LoVo (cell line): ENCODE measurements at regions not wholly inside any gene's neighbourhood (a gene's known extent, or its start where the extent isn't known, plus 50 kb on each side); places are given as distances from the start of the nearest gene placed in this dataset.
"Not testable (repeated sequence)": the region's sequence is repeated elsewhere in the genome, so short reads cannot be mapped to it uniquely, and the experiment has no call there.

ENCODE experiments used
- DNase-seq: peaks from one replicate; pipeline ENCODE4 v3.0.0-alpha.2; 2016; ENCODE audit warnings: low spot score

DNA sequence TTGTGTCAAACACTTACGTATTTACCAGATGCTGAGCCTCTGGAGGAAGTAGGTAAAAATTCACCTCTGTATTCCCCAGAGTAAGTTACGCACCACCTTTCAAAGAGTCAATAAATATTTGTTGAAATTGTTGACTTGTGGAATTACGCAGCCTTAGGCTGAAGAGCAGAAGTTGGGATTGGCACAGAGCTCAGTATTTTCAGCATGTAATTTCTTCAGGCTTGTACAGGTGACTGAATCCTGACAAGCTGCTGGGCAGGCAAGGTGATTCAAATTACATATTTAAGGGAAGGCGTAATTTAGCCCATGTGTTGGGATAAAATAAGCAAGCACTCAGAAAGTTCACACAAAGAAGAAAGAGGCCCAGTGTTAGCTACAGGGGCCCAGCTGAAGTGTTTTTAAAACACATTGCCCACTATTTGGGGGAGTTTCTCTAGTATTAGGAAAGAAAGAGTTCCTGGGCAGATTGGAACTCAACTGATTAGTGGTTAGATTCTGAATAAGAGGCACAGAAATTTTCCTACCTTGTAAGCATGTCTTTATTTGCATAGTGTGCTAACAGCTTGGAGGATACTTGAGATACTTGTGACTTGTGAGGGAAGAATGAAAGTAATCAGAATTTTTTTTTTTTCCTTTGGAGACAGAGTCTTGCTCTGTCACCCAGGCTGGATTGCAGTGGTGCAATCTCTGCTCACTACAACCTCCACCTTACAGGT lies 165.3 kb upstream of the FBXL7 start:
- no peak for DNase-seq

DNA sequence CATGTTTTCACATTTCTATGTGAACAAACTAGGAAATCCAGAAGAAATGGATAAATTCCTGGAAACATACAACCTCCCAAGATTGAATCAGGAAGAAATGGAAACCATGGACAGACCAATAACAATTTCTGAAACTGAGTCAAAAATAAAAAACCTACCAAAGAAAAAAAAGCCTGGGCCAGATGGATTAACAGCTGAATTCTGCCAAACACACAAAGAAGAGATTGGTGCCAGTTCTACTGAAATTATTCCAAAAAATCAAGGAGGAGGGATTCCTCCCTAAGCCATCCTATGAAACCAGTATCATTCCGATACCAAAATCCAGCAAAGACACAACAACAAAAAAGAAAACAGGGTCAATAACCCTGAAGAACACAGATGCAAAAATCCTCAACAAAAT lies 166.9 kb upstream of the FBXL7 start:
- no peak for DNase-seq

DNA sequence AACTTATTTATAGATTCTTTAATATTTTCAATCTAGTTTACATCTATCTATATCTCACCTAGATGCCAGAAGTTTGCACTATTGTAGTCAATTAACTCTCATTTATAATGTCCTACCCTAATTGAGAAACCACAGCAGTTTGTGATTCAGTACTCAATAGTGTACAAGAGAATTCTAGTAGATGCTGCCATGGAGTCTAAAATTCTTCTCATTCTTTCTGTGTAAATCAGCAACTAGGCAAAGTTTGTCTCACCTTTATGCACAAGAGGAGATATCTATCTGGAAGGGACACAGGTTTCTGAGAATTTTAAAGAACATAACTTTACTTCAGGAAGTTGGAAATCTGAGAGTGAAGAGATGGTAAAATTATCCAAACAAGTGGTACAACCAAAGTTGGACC lies 173.0 kb upstream of the FBXL7 start:
- DNase-seq = no peak

DNA sequence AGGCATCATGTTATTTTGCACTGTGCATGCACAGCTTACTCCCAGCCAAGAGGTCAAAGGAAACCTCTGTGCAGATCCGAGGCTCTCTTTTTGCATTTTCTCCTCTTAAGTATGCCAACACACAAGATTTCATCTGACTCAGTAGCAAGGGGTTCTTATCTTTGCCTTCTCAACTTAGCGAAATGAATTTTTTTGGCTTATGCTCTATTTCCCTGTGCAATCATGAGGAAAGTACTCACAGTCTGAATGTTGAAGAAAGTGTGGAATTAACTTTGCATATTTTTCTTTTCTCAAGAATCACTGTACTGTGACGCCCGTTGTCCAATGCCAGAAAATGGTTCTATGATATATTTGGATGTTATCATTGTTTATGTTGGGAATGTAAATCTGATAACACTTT lies 173.5 kb upstream of the FBXL7 start:
- DNase-seq = no peak

DNA sequence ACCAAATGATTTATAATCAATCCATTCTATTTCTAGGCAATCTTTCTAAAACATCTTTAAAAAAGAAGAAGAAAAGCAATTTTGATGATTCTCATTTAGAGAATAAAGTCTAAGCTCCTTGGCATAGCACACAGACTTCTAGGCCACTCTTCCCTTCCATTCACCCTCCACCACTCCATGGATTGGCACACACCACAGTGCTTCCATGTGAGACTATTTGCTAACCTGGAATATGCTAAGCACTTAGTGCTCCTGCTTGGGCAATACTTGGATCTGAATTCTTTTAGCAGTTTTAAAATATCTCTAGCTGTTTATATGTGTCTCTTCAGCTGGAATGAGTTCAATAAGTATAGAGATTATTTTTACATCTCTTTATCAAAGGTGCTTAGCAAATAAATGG lies 177.6 kb upstream of the FBXL7 start:
- no peak for DNase-seq

DNA sequence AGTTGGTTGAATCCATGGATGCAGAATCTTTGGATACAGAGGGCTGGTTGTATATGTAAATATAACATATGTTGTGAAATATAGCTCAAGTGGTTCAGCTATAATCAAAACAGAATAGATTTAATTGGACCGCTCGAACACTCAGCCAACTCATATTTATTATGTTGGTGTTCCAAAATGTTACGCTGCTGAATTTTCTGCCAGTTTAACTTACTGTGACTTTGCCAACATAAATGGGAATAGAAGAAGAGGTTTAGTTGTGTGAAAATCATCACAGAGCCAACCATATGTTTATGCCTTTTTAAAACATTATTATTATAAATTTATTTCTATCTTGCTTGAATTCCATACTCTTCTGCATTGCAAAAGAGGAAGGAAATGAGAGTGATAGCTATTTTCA lies 178.2 kb upstream of the FBXL7 start:
- no peak for DNase-seq

DNA sequence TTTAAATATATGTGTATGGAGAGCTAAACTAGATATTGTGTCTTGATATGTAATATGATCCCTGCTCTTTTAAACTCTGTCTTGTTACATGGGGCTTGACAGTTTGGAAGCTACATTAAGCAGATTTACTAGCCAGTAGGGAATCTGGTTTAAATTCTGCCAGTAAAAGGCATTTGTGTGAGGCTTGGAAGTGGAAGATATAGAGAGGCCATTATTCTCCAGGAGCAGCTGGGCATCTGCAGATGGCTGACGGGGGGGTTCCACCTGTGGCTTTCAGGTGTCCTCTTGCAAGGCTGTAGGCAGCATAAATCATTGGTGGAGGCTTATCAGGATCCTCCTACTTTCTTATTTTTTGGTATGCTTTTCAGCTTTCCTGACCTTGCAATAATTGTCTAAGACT lies 179.1 kb upstream of the FBXL7 start:
- DNase-seq = no peak

DNA sequence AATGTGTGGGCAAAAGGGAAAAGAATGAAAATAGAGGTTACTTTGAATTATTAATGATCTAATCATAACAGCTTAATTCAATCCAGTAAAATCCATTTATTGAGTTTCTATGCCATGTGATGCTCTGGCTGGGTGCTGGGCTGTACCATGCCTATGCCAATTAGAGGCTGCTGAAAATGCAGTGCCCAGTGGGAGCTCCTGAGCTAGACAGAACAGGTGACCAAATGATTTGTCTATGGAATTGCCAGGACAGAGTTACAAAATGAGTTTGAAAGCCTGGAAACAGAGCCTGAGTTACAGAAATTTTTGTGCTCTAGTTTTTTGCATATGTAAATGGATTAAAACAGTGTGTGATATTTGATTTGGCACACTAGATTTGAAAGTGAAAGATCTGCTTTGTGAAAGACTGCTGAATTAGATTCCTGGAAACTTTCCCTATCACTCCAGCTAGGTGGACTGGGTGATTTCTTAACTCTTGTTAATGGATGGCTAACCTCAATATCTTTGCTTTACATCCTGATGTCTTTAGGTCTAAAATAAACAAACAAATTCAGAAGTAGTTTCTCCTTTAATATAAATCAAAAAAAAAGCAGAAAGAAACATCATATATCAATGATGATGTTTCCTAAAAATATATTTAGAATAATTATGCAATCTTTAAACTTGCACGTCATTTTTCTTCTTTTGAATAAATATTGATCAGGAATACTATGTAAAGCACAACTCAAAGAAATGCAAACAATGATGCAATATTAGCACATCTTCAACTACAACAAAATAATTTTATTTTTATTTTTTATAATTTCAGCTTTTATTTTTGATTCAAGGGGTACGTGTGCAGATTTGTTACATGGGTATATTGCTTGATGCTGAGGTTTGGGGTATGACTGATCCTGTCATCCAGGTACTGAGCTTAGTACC lies 194.8 kb upstream of the FBXL7 start:
- DNase-seq = no peak

DNA sequence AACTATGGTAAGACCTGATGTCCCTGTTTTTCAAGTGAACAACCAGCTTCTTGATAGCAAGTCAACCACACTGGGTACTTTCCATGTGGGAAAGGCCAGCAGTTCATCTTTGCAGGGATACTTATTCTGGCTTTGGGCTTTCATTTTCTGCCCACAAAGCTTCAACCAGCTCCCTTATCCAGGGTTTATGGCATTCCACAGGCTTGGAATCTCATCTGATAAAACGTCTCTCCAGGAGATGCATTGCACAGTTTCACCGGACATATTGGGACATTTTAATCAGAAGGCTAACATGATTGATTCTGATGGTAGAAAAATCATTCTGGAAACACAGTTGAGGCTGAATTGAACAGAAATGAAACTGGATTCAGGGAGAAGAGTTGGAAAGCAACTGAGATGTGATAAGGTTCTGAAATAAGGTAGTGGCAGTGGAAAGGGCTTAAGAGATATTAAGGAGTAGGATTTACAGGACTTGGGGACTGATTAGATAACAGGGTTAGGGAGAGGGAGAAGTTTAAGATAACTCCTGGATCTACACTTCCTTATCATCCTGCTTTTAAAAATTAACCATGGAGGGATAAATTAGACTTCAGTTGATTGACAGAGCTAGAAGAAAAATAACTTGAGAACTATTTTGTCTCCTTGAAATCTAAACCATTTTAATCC lies 195.8 kb upstream of the FBXL7 start:
- DNase-seq = no peak

DNA sequence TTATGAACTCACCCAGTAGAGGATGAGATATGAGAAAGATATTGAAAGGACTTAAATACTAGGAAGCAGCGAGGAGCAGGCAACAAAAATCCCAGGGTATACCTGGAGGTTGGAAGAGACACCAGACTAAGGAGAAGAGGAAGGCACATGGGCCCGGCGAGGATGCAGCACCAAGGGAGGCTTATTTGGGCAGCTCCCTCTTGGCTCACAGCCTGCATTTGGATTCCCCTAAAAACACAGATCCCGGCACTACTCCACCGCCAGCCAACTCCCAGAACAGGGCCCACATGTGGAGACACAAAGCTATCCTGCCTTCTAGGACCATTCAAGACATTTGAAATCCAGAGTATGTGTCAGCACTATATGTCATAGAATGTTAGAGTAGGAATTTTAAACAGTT lies 199.8 kb upstream of the FBXL7 start:
- no peak for DNase-seq

DNA sequence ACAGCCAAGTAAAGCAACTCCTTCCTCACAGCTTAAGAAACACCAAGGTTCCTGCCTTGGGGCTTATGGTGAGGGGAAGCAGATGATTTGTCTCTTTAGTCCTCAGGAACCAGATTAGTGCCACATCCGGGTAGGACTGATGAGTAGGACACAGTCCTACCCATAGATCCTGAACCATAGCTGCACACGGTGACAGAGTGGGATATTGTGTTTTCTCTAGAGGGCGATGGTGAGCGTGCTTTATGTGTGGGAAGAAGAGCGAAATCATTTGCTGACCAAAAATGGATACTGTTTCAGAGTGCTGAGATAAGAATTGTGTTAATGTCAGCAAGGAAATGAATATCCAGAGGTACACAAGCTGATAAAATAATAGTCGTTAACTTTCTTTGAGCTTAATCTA lies 209.0 kb upstream of the FBXL7 start:
- DNase-seq = no peak

DNA sequence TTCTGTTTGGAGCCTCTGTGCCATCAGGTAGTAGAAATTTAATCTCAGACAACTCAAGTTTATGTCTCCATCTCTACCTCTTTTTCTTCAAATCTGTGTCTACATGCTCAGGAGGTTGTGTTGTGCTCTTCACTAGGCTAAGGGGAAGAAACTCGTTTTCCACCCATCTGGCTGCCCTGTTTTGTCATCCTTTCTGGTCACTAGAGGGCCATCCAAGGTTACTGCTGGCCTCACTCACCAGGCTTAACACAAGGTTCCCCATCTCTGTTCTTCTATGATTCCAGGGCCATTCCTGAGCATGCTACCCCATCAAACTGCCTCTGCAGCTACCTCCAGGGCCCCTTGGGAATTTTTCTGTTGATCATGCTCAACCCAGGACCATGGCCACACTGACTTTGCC lies 213.3 kb upstream of the FBXL7 start:
- no peak for DNase-seq

DNA sequence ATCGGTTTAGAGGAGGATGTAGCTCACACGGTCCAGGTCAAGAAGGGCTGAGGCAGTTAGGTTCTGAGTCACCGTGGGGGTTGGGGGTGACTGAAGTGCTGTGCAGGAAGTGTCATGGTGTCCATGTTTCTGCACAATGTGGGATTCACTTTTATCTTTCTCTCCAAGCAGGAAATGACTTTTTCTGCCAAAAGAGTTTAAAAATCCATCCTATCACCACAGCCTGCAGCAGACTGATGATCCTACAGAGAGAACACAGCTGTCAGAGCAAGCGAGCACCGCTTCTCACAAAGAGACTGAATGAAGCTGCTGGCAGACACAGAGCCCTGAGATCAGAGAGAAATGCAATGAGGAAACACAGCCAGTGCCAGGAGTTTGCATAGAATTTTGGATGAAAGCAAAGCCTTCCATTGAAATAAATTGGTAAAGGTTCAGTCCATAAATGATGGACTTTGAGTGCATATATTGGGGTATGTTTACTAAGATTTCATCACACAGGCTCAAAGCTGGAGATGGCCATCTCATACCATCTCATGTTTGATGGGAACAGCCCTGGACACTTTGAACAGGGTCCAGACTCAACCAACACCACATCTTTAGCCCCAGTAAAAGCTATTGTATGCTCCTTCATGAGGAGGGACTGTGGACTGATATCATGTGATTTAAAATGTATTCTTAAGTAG lies 213.9 kb upstream of the FBXL7 start:
- DNase-seq = no peak

DNA sequence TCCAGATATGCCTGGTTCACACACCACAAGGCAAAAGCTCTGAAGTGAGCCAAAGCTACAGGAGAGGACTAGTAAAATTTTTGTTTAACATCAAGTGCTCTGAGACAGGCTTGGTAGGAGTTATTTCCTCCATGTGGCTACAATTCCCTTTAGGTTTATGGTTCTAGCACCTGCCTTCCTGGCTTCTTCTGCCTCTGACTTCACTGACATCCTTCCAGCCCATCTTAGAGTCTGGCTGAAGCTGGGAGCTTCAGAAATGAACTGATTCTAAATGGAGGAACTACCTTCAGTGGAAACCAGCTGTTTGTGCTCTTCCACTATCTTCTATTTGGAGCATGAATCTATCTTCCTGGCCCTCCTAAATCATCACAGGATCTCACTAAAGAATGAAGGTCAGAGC lies 215.3 kb upstream of the FBXL7 start:
- DNase-seq = no peak

DNA sequence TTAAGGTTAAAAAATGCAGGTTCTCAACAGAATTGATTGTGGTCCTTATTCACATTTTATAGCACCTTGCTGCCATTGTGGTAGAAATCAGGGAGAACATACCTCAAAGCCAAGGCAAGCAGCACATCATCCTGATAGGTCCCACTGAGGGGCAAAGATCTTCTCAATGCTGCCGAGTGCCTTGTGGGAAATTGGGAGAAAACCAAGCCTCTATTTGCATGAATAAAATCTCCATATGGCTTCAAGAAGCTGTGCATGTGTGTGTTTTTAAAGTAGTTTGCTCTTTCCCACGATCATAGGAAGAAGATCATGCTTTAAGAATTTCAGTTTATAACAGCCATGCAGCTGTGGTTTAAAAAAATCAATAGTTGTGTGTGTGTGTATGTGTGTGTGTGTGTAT lies 216.9 kb upstream of the FBXL7 start:
- DNase-seq = no peak

DNA sequence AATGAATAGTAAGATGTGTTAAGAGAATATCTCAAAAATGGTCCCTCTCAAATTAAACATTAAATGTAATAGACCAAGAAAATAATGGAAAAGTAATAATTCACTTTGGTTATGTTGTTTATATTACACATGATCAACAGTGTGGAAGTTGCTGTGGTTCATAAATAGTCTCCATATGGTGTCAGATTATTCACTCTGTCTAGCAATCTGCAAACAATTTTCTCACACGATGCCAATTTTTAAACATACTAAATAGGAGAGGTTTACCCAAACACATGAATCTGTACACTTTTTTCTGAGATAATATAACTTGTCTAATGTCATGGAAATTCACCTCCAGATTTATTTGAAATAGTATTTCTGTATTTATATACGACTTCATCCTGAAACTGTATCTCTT lies 217.4 kb upstream of the FBXL7 start:
- no peak for DNase-seq

DNA sequence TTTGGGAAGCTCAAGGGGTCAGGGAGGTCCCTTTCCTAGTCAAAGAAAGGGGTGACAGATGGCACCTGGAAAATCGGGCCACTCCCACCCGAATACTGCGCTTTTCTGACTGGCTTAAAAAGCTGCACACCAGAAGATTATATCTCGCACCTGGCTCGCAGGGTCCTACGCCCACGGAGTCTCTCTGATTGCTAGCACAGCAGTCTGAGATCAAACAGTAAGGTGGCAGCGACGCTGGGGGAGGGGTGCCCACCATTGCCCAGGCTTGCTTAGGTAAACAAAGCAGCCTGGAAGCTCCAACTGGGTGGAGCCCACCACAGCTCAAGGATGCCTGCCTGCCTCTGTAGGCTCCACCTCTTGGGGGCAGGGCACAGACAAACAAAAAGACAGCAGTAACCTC lies 228.4 kb upstream of the FBXL7 start:
- DNase-seq = not testable (repeated sequence)

DNA sequence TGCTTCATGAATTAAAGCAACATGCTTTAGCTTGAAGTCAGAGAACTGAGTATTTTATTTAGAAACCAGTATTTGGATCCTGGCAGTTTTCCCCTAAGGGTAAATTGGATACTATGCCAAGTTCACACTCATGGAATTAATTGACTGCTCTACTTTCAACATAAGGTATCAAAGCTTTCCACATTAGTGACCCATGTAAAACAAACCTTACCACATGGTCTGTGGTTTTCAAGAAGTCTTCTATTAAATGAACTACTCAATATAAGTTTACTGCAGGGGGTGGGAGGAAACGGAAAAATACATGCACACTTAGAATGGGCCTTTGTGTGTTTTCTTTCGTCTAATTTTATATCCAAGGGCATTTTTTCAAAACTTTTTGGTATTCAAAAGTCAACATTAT lies 232.0 kb upstream of the FBXL7 start:
- no peak for DNase-seq

DNA sequence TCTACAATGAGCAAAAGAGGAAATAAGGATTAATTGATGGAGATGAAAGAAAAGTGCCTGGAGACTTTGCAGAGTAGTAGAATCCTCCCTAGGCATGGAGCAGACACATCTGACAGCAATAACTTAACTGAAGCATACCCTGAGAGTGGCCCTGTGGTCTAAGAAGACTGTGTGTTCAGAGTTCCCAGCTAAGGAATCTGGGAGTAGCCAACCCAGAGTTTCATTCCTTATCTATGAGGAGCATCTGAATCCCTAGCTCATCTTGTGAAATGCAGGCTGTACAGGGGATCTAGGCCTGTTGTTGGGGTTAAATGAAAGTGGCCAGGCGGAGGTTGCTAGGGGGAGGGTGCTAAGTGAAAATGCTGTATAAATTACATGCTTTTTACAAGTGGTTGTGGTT lies 233.1 kb upstream of the FBXL7 start:
- no peak for DNase-seq

DNA sequence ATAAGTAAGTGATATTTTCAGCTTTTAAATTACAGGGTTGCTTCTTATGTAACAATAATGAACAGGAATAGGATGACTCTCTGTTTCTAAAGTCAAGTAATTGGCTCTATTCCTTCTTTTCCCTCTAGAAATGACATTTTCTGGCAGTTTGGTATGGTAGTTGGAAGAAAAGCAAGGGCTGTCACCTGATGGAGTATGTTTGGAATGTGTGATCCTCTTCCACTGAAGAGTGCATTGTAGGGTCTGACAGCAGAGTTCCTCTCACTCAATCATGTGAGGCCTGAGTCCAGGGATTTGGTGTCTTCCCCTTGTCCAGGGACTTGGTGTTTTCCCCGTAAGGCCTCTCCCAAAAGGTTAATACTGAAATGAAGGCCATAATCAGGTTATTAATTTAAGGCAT lies 233.8 kb upstream of the FBXL7 start:
- DNase-seq = no peak

DNA sequence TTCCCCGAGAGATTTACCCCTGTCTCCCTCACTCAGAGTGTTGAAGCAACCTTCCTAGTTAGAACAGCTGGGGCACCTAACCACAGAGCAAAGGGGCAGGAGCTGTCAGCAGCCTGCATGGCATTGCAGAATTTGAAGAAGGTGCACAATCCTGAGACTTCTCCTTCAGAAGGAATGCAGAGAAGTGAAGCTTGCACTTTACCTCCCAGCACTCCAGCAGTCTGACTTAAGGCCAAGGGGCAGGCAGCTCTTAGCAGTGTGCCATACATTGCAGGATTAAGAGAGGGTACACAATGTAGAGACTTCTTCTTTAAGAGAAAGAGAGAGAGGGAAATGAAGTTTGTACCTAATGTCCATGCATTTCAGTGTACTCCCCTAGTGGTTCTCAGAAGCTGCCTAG lies 236.0 kb upstream of the FBXL7 start:
- no peak for DNase-seq

DNA sequence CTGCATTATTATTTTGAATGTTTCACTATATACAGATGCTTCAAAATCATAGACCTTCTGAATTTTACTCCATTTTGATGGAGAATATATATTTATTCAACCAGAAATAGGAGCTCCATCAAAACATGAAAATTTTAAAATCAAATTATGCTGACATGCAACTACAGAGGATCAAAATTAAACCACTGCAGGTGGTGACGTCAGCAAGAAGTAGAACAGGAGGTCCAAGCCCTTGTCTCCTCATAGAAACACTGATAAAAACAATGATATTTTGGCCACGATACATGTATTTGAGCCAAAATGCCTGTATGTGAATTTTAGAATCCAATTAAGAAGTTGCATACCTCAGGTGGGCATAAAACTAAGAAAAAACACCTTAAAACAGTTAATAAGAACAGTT lies 236.6 kb upstream of the FBXL7 start:
- DNase-seq = no peak
